Mammary epithelial cell (primary cell): ENCODE measurements at regions not wholly inside any gene's neighbourhood (a gene's known extent, or its start where the extent isn't known, plus 50 kb on each side); places are given as distances from the start of the nearest gene placed in this dataset.
"Not testable (repeated sequence)": the region's sequence is repeated elsewhere in the genome, so short reads cannot be mapped to it uniquely, and the experiment has no call there.

Experiments used
- CTCF ChIP-seq, 2 donors: IDR thresholded peaks in 1 of 2; conservative IDR thresholded peaks in 1 of 2; 2 replicates each; pipeline ENCODE4 v1.5.1; 2011 to 2012; ENCODE audit warnings: inconsistent platforms in 2 of 2, low read length in 2 of 2, mild to moderate bottlenecking in 2 of 2, control low read depth in 1 of 2, low read depth in 1 of 2; ENCODE audit not compliant: insufficient read depth in 1 of 2; ENCODE audit errors: extremely low read depth in 1 of 2
- EZH2 ChIP-seq: IDR thresholded peaks from 2 replicates; pipeline ENCODE4 v1.6.1; 2012; ENCODE audit warnings: low read length, inconsistent platforms, borderline replicate concordance

DNA sequence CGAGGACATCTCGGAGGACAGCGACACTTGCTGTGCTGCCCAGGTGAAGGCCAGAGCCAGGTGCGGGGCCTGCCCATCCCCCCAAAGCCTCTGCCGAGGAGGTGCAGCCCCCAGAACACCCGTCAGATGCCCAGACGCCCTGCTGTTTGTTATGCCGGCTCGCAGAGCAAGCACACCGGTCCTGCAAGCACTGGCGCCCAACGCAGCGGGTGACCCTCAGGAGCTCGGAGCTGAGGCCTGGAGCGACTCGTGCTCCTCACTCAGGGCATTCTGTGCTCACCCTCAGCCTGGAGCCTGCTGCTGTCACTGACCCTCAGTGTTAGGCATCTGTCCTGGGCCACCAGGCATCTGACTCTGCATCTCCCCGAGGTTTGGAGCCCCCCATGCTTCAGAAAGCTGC lies 199.0 kb downstream of the LIPI start:
- not testable (repeated sequence) for TF ChIP-seq CTCF (conservative IDR thresholded peaks at IDR 0.05 in 1 of 2, IDR thresholded peaks at IDR 0.05 in 1 of 2; ENCODE audit: extremely low read depth in 1 of 2, insufficient read depth in 1 of 2, low read depth in 1 of 2, low read length in 2 of 2); EZH2
